ENCODE measurements at regions not wholly inside any gene's neighbourhood (a gene's known extent, or its start where the extent isn't known, plus 50 kb on each side); places are given as distances from the start of the nearest gene placed in this dataset.

- no peaks in the 10 kb centered on the region for H4K20me1 ChIP-seq (replicated peaks; ENCODE audit: control insufficient read depth, insufficient read depth, low read length)
- no peak overlapping the region for H3K27ac ChIP-seq (ENCODE audit: extremely low read depth, low read depth, low read length)
- no peak overlapping the region for H2AFZ ChIP-seq (ENCODE audit: low read depth, low read length)
- no peaks in the 10 kb centered on the region for H3K36me3 ChIP-seq (ENCODE audit: control insufficient read depth, insufficient read depth, low read length)
- no peak overlapping the region for H3K9ac ChIP-seq (ENCODE audit: insufficient read depth in 1 of 2, low read depth in 2 of 2, low read length in 2 of 2)
- H3K4me1 ChIP-seq (replicated peaks in 1 of 2; ENCODE audit: control insufficient read depth in 2 of 2, insufficient read depth in 2 of 2, low read length in 2 of 2) = no peaks in the 10 kb centered on the region
- no peak overlapping the region for H3K4me2 ChIP-seq (ENCODE audit: insufficient read depth, low read length)
- WGBS (ENCODE audit: insufficient coverage, low coverage, missing lambda C conversion rate) = 0% methylated on average over 3 of the region's 3 CpGs
- H3K27me3 ChIP-seq (ENCODE audit: control insufficient read depth in 2 of 2, insufficient read depth in 2 of 2, low read length in 2 of 2) = no peaks in the 10 kb centered on the region
- H3K9me1 ChIP-seq (ENCODE audit: control insufficient read depth, insufficient read depth, low read length) = no peaks in the 10 kb centered on the region
- BruUV-seq (replicated peaks) = no TSS peak
- POLR2A ChIA-PET = no interaction called here
- no peak for DNase-seq (ENCODE audit: extremely low read depth in 1 of 4, low spot score in 3 of 4)
- intact Hi-C loops (cut with micrococcal nuclease) (no loop called here), in situ Hi-C loops (cut with MboI) (no loop called here)
- no peak for FAIRE-seq
- no peaks in the 10 kb centered on the region for H3K79me2 ChIP-seq (ENCODE audit: control insufficient read depth, insufficient read depth, low read length)
- no peaks in the 10 kb centered on the region for H3K9me3 ChIP-seq (replicated peaks; ENCODE audit: control insufficient read depth, insufficient read depth, low read depth, low read length)
- no peak overlapping the region for H3K4me3 ChIP-seq
- ATAC-seq = no peak
- CTCF ChIA-PET (ENCODE audit: low intra/inter-chr PET ratio) = no interaction called here
- no peak for TF ChIP-seq TCF15 (CRISPR knock-in tag; IDR thresholded peaks at IDR 0.05)
- no peak for TF ChIP-seq TFAP4 (CRISPR knock-in tag; IDR thresholded peaks at IDR 0.05; ENCODE audit: borderline replicate concordance)
- no peak for TF ChIP-seq ZBED1 (IDR thresholded peaks at IDR 0.05)
- no peak for TF ChIP-seq CC2D1A (IDR thresholded peaks at IDR 0.05)
- TF ChIP-seq ZNF318 (IDR thresholded peaks at IDR 0.05; ENCODE audit: borderline replicate concordance in 1 of 2, low read depth in 1 of 2) = no peak
- no peak for TF ChIP-seq POLR2H (tag; IDR thresholded peaks at IDR 0.05; ENCODE audit: low read depth)
- TF ChIP-seq, protein P1, sequence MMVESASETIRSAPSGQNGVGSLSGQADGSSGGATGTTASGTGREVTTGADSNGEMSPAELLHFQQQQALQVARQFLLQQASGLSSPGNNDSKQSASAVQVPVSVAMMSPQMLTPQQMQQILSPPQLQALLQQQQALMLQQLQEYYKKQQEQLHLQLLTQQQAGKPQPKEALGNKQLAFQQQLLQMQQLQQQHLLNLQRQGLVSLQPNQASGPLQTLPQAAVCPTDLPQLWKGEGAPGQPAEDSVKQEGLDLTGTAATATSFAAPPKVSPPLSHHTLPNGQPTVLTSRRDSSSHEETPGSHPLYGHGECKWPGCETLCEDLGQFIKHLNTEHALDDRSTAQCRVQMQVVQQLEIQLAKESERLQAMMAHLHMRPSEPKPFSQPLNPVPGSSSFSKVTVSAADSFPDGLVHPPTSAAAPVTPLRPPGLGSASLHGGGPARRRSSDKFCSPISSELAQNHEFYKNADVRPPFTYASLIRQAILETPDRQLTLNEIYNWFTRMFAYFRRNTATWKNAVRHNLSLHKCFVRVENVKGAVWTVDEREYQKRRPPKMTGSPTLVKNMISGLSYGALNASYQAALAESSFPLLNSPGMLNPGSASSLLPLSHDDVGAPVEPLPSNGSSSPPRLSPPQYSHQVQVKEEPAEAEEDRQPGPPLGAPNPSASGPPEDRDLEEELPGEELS (CRISPR knock-in tag; IDR thresholded peaks at IDR 0.05; ENCODE audit: borderline replicate concordance) = no peak
Measured at GRCh38 chr2:186130748-186131641, 355.1 kb upstream of the ZC3H15 start.
